K562 (cell line): ENCODE measurements at regions not wholly inside any gene's neighbourhood (a gene's known extent, or its start where the extent isn't known, plus 50 kb on each side); places are given as distances from the start of the nearest gene placed in this dataset.

Experiments
- EGR1 ChIP-seq: fragments of 450-650 bp; conservative IDR thresholded peaks from 2 replicates; pipeline ENCODE4 v1.6.1; 2017; ENCODE audit warnings: mild to moderate bottlenecking
- MAX ChIP-seq: sonication (generic); formaldehyde crosslinking; IDR thresholded peaks from 2 replicates; pipeline ENCODE4 v1.9.0; 2022; ENCODE audit warnings: mild to moderate bottlenecking, missing genetic modification reagents
- RBM17 ChIP-seq: fragments of 200-400 bp; formaldehyde crosslinking; IDR thresholded peaks from 2 replicates; pipeline ENCODE4 v1.6.1; 2017; ENCODE audit warnings: low read depth, mild to moderate bottlenecking, low read length, borderline replicate concordance
- SNRNP70 ChIP-seq: fragments of 200-400 bp; formaldehyde crosslinking; optimal IDR thresholded peaks from 2 replicates; pipeline ENCODE3; 2017; ENCODE audit warnings: low read depth, low read length
- TCF7 ChIP-seq: sonication (generic); IDR thresholded peaks from 2 replicates; pipeline ENCODE4 v1.6.1; 2016; ENCODE audit warnings: antibody characterized with exemption, borderline replicate concordance
- ZNF586 ChIP-seq: fragments of 450-650 bp; formaldehyde crosslinking; conservative IDR thresholded peaks from 2 replicates; pipeline ENCODE4 v1.4.0; 2020; ENCODE audit warnings: mild to moderate bottlenecking, moderate library complexity
- TF ChIP-seq, protein P1 (sequence below): fragments of 200-800 bp; sonication (Bioruptor generic); IDR thresholded peaks from 2 replicates; pipeline ENCODE4 v1.6.1; 2016; ENCODE audit warnings: missing genetic modification characterization, missing compliant biosample characterization
- TF ChIP-seq, protein P2 (sequence below), 2 experiments: fragments of 450-650 bp; IDR thresholded peaks; 2 replicates each; pipeline ENCODE4 v1.6.1; 2016; ENCODE audit warnings: mild to moderate bottlenecking in 2 of 2, borderline replicate concordance in 1 of 2, low read depth in 1 of 2, moderate library complexity in 1 of 2

GRCh38 chr4:138671606-138672084 lies 343.9 kb upstream of the NOCT start (continued):
- TF ChIP-seq, protein P1, sequence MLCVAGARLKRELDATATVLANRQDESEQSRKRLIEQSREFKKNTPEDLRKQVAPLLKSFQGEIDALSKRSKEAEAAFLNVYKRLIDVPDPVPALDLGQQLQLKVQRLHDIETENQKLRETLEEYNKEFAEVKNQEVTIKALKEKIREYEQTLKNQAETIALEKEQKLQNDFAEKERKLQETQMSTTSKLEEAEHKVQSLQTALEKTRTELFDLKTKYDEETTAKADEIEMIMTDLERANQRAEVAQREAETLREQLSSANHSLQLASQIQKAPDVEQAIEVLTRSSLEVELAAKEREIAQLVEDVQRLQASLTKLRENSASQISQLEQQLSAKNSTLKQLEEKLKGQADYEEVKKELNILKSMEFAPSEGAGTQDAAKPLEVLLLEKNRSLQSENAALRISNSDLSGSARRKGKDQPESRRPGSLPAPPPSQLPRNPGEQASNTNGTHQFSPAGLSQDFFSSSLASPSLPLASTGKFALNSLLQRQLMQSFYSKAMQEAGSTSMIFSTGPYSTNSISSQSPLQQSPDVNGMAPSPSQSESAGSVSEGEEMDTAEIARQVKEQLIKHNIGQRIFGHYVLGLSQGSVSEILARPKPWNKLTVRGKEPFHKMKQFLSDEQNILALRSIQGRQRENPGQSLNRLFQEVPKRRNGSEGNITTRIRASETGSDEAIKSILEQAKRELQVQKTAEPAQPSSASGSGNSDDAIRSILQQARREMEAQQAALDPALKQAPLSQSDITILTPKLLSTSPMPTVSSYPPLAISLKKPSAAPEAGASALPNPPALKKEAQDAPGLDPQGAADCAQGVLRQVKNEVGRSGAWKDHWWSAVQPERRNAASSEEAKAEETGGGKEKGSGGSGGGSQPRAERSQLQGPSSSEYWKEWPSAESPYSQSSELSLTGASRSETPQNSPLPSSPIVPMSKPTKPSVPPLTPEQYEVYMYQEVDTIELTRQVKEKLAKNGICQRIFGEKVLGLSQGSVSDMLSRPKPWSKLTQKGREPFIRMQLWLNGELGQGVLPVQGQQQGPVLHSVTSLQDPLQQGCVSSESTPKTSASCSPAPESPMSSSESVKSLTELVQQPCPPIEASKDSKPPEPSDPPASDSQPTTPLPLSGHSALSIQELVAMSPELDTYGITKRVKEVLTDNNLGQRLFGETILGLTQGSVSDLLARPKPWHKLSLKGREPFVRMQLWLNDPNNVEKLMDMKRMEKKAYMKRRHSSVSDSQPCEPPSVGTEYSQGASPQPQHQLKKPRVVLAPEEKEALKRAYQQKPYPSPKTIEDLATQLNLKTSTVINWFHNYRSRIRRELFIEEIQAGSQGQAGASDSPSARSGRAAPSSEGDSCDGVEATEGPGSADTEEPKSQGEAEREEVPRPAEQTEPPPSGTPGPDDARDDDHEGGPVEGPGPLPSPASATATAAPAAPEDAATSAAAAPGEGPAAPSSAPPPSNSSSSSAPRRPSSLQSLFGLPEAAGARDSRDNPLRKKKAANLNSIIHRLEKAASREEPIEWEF (CRISPR knock-in tag), result no peak
- TF ChIP-seq ZNF586 (CRISPR knock-in tag) (no peak), TCF7 (no peak), EGR1 (0 out of 2 replicates have a peak, but pooled peaks have one; percentile 10), RBM17 (no peak), MAX (CRISPR knock-in tag) (no peak), SNRNP70 (no peak)
- TF ChIP-seq, protein P2, sequence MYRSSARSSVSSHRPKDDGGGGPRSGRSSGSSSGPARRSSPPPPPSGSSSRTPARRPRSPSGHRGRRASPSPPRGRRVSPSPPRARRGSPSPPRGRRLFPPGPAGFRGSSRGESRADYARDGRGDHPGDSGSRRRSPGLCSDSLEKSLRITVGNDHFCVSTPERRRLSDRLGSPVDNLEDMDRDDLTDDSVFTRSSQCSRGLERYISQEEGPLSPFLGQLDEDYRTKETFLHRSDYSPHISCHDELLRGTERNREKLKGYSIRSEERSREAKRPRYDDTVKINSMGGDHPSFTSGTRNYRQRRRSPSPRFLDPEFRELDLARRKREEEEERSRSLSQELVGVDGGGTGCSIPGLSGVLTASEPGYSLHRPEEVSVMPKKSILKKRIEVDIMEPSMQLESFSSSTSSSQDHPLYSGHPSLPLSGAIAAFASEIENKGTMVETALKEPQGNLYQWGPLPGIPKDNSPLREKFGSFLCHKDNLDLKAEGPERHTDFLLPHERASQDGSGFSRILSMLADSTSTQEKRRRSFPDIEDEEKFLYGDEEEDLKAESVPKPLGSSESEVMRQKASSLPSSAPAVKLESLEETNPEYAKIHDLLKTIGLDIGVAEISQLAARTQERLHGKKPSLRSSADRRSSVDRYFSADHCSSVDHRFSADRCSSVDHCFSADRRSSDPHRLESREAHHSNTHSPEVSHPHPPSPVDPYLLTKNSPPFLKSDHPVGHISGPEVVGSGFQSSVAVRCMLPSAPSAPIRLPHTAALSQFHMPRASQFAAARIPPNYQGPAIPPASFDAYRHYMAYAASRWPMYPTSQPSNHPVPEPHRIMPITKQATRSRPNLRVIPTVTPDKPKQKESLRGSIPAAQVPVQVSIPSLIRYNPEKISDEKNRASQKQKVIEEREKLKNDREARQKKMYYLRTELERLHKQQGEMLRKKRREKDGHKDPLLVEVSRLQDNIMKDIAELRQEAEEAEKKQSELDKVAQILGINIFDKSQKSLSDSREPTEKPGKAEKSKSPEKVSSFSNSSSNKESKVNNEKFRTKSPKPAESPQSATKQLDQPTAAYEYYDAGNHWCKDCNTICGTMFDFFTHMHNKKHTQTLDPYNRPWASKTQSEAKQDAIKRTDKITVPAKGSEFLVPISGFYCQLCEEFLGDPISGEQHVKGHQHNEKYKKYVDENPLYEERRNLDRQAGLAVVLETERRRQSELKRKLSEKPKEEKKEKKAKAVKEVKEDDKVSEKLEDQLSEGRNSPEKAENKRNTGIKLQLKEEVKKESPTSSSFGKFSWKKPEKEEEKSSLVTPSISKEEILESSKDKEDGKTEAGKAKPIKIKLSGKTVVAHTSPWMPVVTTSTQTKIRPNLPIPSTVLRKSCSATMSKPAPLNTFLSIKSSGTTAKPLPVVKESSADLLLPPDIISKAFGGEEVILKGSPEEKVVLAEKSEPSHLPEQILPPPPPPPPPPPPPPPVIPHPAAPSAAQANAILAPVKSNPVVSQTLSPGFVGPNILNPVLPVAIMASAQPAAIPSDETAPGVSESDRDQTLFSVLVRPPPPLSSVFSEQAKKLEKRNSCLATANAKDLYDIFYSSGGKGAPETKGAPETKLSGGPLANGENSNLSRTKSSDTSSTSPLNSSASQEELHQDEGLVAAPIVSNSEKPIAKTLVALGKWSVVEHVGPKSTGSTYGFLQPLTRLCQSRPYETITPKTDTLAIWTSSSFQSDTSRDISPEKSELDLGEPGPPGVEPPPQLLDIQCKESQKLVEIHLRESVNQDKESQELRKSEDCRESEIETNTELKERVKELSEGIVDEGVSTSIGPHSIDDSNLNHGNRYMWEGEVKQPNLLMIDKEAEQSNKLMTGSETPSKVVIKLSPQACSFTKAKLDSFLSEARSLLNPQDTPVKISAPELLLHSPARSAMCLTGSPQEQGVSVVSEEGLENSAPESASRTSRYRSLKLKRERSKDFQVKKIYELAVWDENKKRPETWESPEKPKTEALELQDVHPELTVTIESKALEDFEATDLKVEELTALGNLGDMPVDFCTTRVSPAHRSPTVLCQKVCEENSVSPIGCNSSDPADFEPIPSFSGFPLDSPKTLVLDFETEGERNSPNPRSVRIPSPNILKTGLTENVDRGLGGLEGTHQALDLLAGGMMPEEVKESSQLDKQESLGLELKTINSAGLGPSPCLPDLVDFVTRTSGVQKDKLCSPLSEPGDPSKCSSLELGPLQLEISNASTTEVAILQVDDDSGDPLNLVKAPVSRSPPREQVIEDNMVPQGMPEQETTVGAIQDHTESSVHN (IDR thresholded peaks at IDR 0.05; ENCODE audit: borderline replicate concordance in 1 of 2, low read depth in 1 of 2), result no peak
